Neural cell (in vitro differentiated cells): ENCODE measurements at regions not wholly inside any gene's neighbourhood (a gene's known extent, or its start where the extent isn't known, plus 50 kb on each side); places are given as distances from the start of the nearest gene placed in this dataset.
"Not testable (repeated sequence)": the region's sequence is repeated elsewhere in the genome, so short reads cannot be mapped to it uniquely, and the experiment has no call there.

ENCODE experiments used
- CTCF ChIP-seq: fragments of 450-650 bp; IDR thresholded peaks from 2 replicates; pipeline ENCODE4 v1.5.1; 2014; ENCODE audit warnings: antibody characterized with exemption, mild to moderate bottlenecking, moderate library complexity; ENCODE audit not compliant: poor library complexity, severe bottlenecking
- EP300 ChIP-seq: fragments of 450-650 bp; conservative IDR thresholded peaks from 2 replicates; pipeline ENCODE4 v1.6.1; 2014; ENCODE audit warnings: antibody characterized with exemption, mild to moderate bottlenecking, moderate library complexity; ENCODE audit not compliant: poor library complexity, severe bottlenecking
- EZH2 ChIP-seq: fragments of 200-600, 300-800 bp; shearing (Covaris generic), sonication (generic); IDR thresholded peaks from 2 replicates; pipeline ENCODE4 v1.6.1; 2014; ENCODE audit warnings: antibody characterized with exemption, low read length, borderline replicate concordance, mild to moderate bottlenecking; ENCODE audit not compliant: insufficient read depth, poor library complexity, severe bottlenecking
- POLR2AphosphoS5 ChIP-seq: IDR thresholded peaks from 2 replicates; pipeline ENCODE4 v1.6.1; 2012
- RAD21 ChIP-seq: fragments of 450-650 bp; conservative IDR thresholded peaks from 2 replicates; pipeline ENCODE4 v1.6.1; 2014; ENCODE audit warnings: antibody characterized with exemption, mild to moderate bottlenecking, moderate library complexity
- REST ChIP-seq: IDR thresholded peaks from 2 replicates; pipeline ENCODE4 v1.6.1; 2012; ENCODE audit warnings: borderline replicate concordance
- SMC3 ChIP-seq: fragments of 450-650 bp; conservative IDR thresholded peaks from 2 replicates; pipeline ENCODE4 v1.6.1; 2014; ENCODE audit warnings: antibody characterized with exemption, mild to moderate bottlenecking, moderate library complexity; ENCODE audit not compliant: poor library complexity
- TAF1 ChIP-seq: IDR thresholded peaks from 2 replicates; pipeline ENCODE4 v1.6.1; 2012; ENCODE audit warnings: low read depth

GRCh38 chr2:13308478-13308805, 591.7 kb downstream of the TRIB2 start:
- TF ChIP-seq CTCF, EZH2, REST, TAF1, RAD21, EP300, SMC3, POLR2AphosphoS5: not testable (repeated sequence)
